SK-N-SH treated with all-trans-retinoic acid at 6 μM for 48 hours (cell line): ENCODE measurements at regions not wholly inside any gene's neighbourhood (a gene's known extent, or its start where the extent isn't known, plus 50 kb on each side); places are given as distances from the start of the nearest gene placed in this dataset.

Source experiments
- CREB5 ChIP-seq: fragments of 250-450 bp; sonication (Bioruptor Pico); IDR thresholded peaks from 2 replicates; pipeline ENCODE4 v1.5.1; 2020; ENCODE audit warnings: low read depth, mild to moderate bottlenecking, moderate library complexity
- CSDC2 ChIP-seq: fragments of 250-450 bp; sonication (Bioruptor Pico); IDR thresholded peaks from 2 replicates; pipeline ENCODE4 v1.5.0; 2020; ENCODE audit warnings: mild to moderate bottlenecking, moderate library complexity
- CSRNP3 ChIP-seq: fragments of 250-450 bp; sonication (Bioruptor Pico); IDR thresholded peaks from 2 replicates; pipeline ENCODE4 v1.5.1; 2021; ENCODE audit warnings: mild to moderate bottlenecking, moderate library complexity
- GLIS3 ChIP-seq: fragments of 250-450 bp; sonication (Bioruptor Pico); IDR thresholded peaks from 2 replicates; pipeline ENCODE4 v1.5.0; 2020; ENCODE audit warnings: mild to moderate bottlenecking, moderate library complexity
- OSR1 ChIP-seq: fragments of 250-450 bp; sonication (Bioruptor Pico); IDR thresholded peaks from 2 replicates; pipeline ENCODE4 v1.8.0; 2022; ENCODE audit warnings: moderate library complexity, mild to moderate bottlenecking, inconsistent platforms
- PATZ1 ChIP-seq: fragments of 250-450 bp; sonication (Bioruptor Pico); IDR thresholded peaks from 2 replicates; pipeline ENCODE4 v1.8.0; 2020; ENCODE audit warnings: mild to moderate bottlenecking, moderate library complexity, borderline replicate concordance
- RARB ChIP-seq: fragments of 250-450 bp; sonication (Bioruptor Pico); IDR thresholded peaks from 2 replicates; pipeline ENCODE4 v1.8.0; 2021; ENCODE audit warnings: mild to moderate bottlenecking, moderate library complexity
- TOX ChIP-seq: fragments of 250-450 bp; sonication (Bioruptor Pico); IDR thresholded peaks from 2 replicates; pipeline ENCODE4 v1.8.0; 2021; ENCODE audit warnings: mild to moderate bottlenecking, moderate library complexity, borderline replicate concordance

- no peak for TF ChIP-seq OSR1 (CRISPR knock-in tag)
- no peak for TF ChIP-seq CREB5
- TF ChIP-seq TOX (CRISPR knock-in tag): no peak
- no peak for TF ChIP-seq RARB
- no peak for TF ChIP-seq CSDC2 (CRISPR knock-in tag)
- no peak for TF ChIP-seq GLIS3 (CRISPR knock-in tag)
- no peak for TF ChIP-seq PATZ1
- no peak for TF ChIP-seq CSRNP3 (CRISPR knock-in tag)
Observed at GRCh38 chr2:121977326-121977725, 221.9 kb downstream of the TSN start.
